ENCODE measurements at regions not wholly inside any gene's neighbourhood (a gene's known extent, or its start where the extent isn't known, plus 50 kb on each side); places are given as distances from the start of the nearest gene placed in this dataset.

- no TSS peak for BruUV-seq (replicated peaks)
- TF ChIP-seq POLR2A (IDR thresholded peaks at IDR 0.05; ENCODE audit: low read depth, low read length) (no peak), FOS (IDR thresholded peaks at IDR 0.05; ENCODE audit: borderline replicate concordance, insufficient read depth, low read length) (no peak), CTCF (IDR thresholded peaks at IDR 0.05; ENCODE audit: extremely low read depth in 1 of 2, insufficient read depth in 1 of 2, low read depth in 1 of 2, low read length in 2 of 2) (no peak), MAX (IDR thresholded peaks at IDR 0.05; ENCODE audit: insufficient read depth, insufficient read length) (no peak), POLR2AphosphoS5 (IDR thresholded peaks at IDR 0.05; ENCODE audit: insufficient read depth, low read depth, low read length) (no peak), JUN (IDR thresholded peaks at IDR 0.05; ENCODE audit: borderline replicate concordance, insufficient read depth, insufficient read length, low read depth) (no peak), EZH2 (IDR thresholded peaks at IDR 0.05; ENCODE audit: borderline replicate concordance, low read depth, low read length, severe bottlenecking) (no peak), GATA2 (IDR thresholded peaks at IDR 0.05; ENCODE audit: insufficient read depth, insufficient read length, low read depth, low read length) (no peak), MYC (IDR thresholded peaks at IDR 0.05; ENCODE audit: low read depth, low read length) (no peak)
- FAIRE-seq = no peak
- no peak overlapping the region for H3K4me3 ChIP-seq (replicated peaks in 1 of 3; ENCODE audit: insufficient read depth in 1 of 3, low read depth in 1 of 3, low read length in 3 of 3)
- no peak overlapping the region for H3K27ac ChIP-seq (ENCODE audit: insufficient read depth, low read depth, low read length)
- H4K20me1 ChIP-seq (replicated peaks; ENCODE audit: control insufficient read depth, extremely low read depth, insufficient read depth, low read length) = no peaks in the 10 kb centered on the region
- H2AFZ ChIP-seq (ENCODE audit: low read depth, low read length) = no peak overlapping the region
- no peaks in the 10 kb centered on the region for H3K9me1 ChIP-seq (replicated peaks; ENCODE audit: control insufficient read depth, extremely low read depth, insufficient read depth, low read length)
- H3K36me3 ChIP-seq (ENCODE audit: control insufficient read depth in 2 of 2, extremely low read depth in 1 of 2, insufficient read depth in 2 of 2, low read length in 2 of 2) = no peaks in the 10 kb centered on the region
- intact Hi-C loops (cut with micrococcal nuclease) = no loop called here
- ChIA-PET CTCF (no interaction called here), POLR2A (no interaction called here)
- no peaks in the 10 kb centered on the region for H3K79me2 ChIP-seq (ENCODE audit: control insufficient read depth, insufficient read depth, low read length)
- H3K9me3 ChIP-seq (replicated peaks; ENCODE audit: control insufficient read depth, insufficient read depth, low read length) = no peaks in the 10 kb centered on the region
- no peaks in the 10 kb centered on the region for H3K4me1 ChIP-seq (ENCODE audit: control insufficient read depth, extremely low read depth, insufficient read depth, low read length)
- H3K4me2 ChIP-seq (ENCODE audit: insufficient read depth, low read length) = no peak overlapping the region
- no peak overlapping the region for H3K9ac ChIP-seq (replicated peaks; ENCODE audit: extremely low read depth, insufficient read depth, low read length)
- dilution Hi-C loops (cut with MboI; ENCODE audit: extremely low pct_ligation_motif_present, low sequenced_read_pairs) = no loop called here
- no peaks in the 10 kb centered on the region for H3K27me3 ChIP-seq (ENCODE audit: control insufficient read depth in 2 of 2, insufficient read depth in 2 of 2, low read length in 2 of 2)
- no peak for DNase-seq (ENCODE audit: low read depth, low spot score)
Measured at GRCh38 chr6:9370480-9370879, 935.1 kb upstream of the SLC35B3 start.
